ENCODE measurements at regions not wholly inside any gene's neighbourhood (a gene's known extent, or its start where the extent isn't known, plus 50 kb on each side); places are given as distances from the start of the nearest gene placed in this dataset.

- TF ChIP-seq POLR2A (IDR thresholded peaks at IDR 0.05; ENCODE audit: low read depth, low read length) (no peak), SPI1 (IDR thresholded peaks at IDR 0.05; ENCODE audit: low read depth, low read length) (no peak), POLR2AphosphoS5 (IDR thresholded peaks at IDR 0.05; ENCODE audit: low read depth, low read length) (no peak)
Measured at GRCh38 chr5:152105085-152105484, 180.4 kb upstream of the GLRA1 start.
